ENCODE measurements at regions not wholly inside any gene's neighbourhood (a gene's known extent, or its start where the extent isn't known, plus 50 kb on each side); places are given as distances from the start of the nearest gene placed in this dataset.

DNA sequence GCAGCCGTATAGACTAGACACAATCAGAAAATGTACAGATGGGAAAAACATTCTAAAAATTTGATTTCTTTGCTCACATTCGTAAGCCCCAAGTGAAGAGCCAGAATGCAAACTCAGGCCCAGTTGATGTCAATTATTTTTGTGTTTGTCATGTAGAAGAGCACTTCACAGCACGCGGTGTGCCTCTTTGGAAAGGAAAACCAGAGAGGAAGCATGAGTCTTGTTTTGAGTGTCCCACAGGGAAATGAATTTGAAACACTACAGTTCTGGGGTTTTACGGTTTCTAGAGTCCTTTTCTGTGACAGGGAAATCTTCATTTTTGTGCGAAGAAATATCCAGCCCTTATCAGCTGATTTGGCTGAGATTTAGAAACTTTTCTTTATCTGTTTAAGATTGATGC is 554.6 kb upstream of the BOD1L1 start:
- H3K4me1 Mint-ChIP-seq (ENCODE audit: unreplicated experiment), result peaks cover 54% of the 10 kb centered on the region
- TF ChIP-seq, protein P1, sequence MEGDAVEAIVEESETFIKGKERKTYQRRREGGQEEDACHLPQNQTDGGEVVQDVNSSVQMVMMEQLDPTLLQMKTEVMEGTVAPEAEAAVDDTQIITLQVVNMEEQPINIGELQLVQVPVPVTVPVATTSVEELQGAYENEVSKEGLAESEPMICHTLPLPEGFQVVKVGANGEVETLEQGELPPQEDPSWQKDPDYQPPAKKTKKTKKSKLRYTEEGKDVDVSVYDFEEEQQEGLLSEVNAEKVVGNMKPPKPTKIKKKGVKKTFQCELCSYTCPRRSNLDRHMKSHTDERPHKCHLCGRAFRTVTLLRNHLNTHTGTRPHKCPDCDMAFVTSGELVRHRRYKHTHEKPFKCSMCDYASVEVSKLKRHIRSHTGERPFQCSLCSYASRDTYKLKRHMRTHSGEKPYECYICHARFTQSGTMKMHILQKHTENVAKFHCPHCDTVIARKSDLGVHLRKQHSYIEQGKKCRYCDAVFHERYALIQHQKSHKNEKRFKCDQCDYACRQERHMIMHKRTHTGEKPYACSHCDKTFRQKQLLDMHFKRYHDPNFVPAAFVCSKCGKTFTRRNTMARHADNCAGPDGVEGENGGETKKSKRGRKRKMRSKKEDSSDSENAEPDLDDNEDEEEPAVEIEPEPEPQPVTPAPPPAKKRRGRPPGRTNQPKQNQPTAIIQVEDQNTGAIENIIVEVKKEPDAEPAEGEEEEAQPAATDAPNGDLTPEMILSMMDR (IDR thresholded peaks at IDR 0.05; ENCODE audit: unreplicated experiment), result no peak
- H3K27me3 Mint-ChIP-seq (ENCODE audit: unreplicated experiment), result no peaks in the 10 kb centered on the region
- no peak overlapping the region for H3K4me3 Mint-ChIP-seq (ENCODE audit: unreplicated experiment)
- H3K9me3 Mint-ChIP-seq (ENCODE audit: unreplicated experiment), result no peaks in the 10 kb centered on the region
- H3K36me3 Mint-ChIP-seq (ENCODE audit: low read depth, unreplicated experiment), result no peaks in the 10 kb centered on the region
- no peak overlapping the region for H3K27ac Mint-ChIP-seq (ENCODE audit: unreplicated experiment)
- DNase-seq (ENCODE audit: low spot score), result no peak

- Mint-ChIP-seq H3K27ac (ENCODE audit: unreplicated experiment) (no peak overlapping the region), H3K27me3 (ENCODE audit: unreplicated experiment) (no peaks in the 10 kb centered on the region), H3K4me3 (ENCODE audit: unreplicated experiment) (no peak overlapping the region), H3K9me3 (ENCODE audit: unreplicated experiment) (no peaks in the 10 kb centered on the region), H3K4me1 (ENCODE audit: unreplicated experiment) (peaks cover 34% of the 10 kb centered on the region), H3K36me3 (ENCODE audit: low read depth, unreplicated experiment) (no peaks in the 10 kb centered on the region)
- TF ChIP-seq, protein P1 (IDR thresholded peaks at IDR 0.05; ENCODE audit: unreplicated experiment), result no peak
- peak; percentile 48 for DNase-seq (ENCODE audit: low spot score)
Measured at GRCh38 chr4:14184265-14184664, 556.7 kb upstream of the BOD1L1 start.

DNA sequence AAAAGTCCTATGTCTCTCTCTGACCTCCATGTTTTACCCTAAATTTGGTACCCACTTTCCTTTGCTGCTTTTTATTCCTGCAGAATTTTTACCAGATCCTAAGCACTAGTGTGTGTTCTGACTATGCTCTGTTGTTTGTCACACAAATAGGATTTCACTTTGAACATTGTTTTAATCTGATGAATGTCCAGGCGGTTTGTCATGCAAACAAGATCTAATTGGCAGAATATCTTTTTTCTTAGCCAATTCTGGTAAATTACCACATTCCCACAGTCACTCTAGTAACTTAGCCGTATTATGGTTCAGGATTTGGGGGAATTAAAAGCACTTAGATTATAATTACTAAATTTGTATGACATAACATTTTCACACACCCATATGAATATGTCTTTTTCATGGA is 557.2 kb upstream of the BOD1L1 start:
- Mint-ChIP-seq H3K4me3 (ENCODE audit: unreplicated experiment) (no peak overlapping the region), H3K36me3 (ENCODE audit: low read depth, unreplicated experiment) (no peaks in the 10 kb centered on the region), H3K4me1 (ENCODE audit: unreplicated experiment) (peaks cover 30% of the 10 kb centered on the region), H3K27me3 (ENCODE audit: unreplicated experiment) (no peaks in the 10 kb centered on the region), H3K9me3 (ENCODE audit: unreplicated experiment) (no peaks in the 10 kb centered on the region), H3K27ac (ENCODE audit: unreplicated experiment) (no peak overlapping the region)
- DNase-seq (ENCODE audit: low spot score), result no peak
- TF ChIP-seq, protein P1 (IDR thresholded peaks at IDR 0.05; ENCODE audit: unreplicated experiment), result no peak

- Mint-ChIP-seq H3K27me3 (ENCODE audit: unreplicated experiment) (no peaks in the 10 kb centered on the region), H3K4me1 (ENCODE audit: unreplicated experiment) (peaks cover 15% of the 10 kb centered on the region), H3K27ac (ENCODE audit: unreplicated experiment) (no peak overlapping the region), H3K4me3 (ENCODE audit: unreplicated experiment) (no peak overlapping the region), H3K9me3 (ENCODE audit: unreplicated experiment) (no peaks in the 10 kb centered on the region), H3K36me3 (ENCODE audit: low read depth, unreplicated experiment) (no peaks in the 10 kb centered on the region)
- TF ChIP-seq, protein P1 (IDR thresholded peaks at IDR 0.05; ENCODE audit: unreplicated experiment), result no peak
- no peak for DNase-seq (ENCODE audit: low spot score)
Measured at GRCh38 chr4:14188214-14188613, 560.7 kb upstream of the BOD1L1 start.

DNA sequence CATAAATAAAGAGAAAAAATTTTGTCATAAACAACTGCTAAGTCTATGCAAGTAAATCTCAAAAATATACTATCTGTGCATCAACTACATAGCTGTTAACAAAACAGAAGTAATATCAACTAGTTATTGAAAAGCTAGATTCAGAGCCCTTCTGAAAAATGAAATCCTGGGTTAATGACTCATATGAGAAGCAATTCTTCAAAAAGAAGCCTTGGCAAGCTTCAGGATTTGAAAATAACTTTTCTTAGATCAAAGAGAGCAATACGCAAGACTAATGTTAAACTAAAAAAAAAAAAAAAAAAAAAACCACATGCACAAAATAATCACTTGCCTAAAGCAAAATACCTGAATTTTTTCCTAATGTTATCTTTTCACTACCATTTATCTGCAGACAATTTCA is 566.1 kb upstream of the BOD1L1 start:
- no peaks in the 10 kb centered on the region for H3K4me1 Mint-ChIP-seq (ENCODE audit: unreplicated experiment)
- H3K36me3 Mint-ChIP-seq (ENCODE audit: low read depth, unreplicated experiment), result no peaks in the 10 kb centered on the region
- H3K4me3 Mint-ChIP-seq (ENCODE audit: unreplicated experiment), result no peak overlapping the region
- no peaks in the 10 kb centered on the region for H3K27me3 Mint-ChIP-seq (ENCODE audit: unreplicated experiment)
- H3K9me3 Mint-ChIP-seq (ENCODE audit: unreplicated experiment), result no peaks in the 10 kb centered on the region
- DNase-seq (ENCODE audit: low spot score), result no peak
- no peak overlapping the region for H3K27ac Mint-ChIP-seq (ENCODE audit: unreplicated experiment)
- TF ChIP-seq, protein P1 (IDR thresholded peaks at IDR 0.05; ENCODE audit: unreplicated experiment), result no peak
